ENCODE measurements at regions not wholly inside any gene's neighbourhood (a gene's known extent, or its start where the extent isn't known, plus 50 kb on each side); places are given as distances from the start of the nearest gene placed in this dataset.
"Not testable (repeated sequence)": the region's sequence is repeated elsewhere in the genome, so short reads cannot be mapped to it uniquely, and the experiment has no call there.

DNA sequence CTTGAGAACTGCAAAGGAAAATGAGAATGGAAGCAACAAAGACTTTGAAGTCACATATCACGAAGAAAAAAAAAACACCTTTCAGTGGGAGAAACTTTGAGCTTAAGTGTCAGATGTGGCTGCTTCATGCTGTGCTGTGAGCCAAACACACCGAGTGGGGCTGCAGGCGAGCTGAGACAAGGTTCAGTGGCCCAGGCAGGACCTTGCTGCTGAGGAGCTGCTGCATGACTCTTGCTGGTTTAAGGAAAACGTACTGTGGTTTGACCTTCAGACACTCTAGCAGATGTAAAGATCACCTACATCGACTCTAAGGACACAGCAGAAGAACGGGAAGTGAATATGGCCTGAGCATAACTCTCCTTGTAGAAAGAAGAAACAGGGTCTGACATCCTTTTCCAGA lies 118.1 kb upstream of the OR4E1 start:
- no peak for DNase-seq

GRCh38 chr14:21788687-21789086 lies 115.1 kb upstream of the OR4E1 start:
- DNase-seq = not testable (repeated sequence)

DNA sequence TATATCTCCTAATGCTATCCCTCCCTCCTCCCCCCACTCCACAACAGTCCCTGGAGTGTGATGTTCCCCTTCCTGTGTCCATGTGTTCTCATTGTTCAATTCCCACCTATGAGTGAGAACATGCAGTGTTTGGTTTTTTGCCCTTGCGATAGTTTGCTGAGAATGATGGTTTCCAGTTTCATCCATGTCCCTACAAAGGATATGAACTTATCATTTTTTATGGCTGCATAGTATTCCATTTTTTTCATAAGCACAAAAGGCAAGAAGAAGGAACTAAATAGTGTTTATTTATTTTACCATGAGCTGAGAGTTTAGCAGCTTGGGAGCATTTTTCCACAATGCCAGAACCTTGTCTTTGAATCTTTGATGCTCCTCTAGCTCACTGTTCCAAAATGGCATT lies 113.6 kb upstream of the OR4E1 start:
- DNase-seq = not testable (repeated sequence)

DNA sequence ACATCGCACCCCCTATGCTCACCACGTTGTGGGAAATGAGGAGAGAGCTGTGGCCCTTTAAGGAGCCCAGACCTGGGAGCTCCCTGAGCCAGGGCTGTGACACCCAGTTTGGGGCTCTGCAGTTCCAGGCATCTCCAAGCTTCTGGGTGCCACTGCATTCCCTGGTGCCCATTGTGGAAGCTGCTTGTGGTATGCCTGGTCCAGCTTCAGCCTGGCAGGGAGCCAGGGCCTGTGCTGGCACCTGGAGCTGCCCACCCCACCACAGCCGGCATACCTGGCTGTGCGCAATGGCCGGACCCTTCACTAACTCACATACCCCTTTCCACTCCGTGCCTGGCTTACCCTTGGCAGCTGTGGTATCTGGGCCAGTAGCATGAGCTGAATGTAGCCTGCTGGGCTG lies 107.9 kb upstream of the OR4E1 start:
- DNase-seq = no peak

DNA sequence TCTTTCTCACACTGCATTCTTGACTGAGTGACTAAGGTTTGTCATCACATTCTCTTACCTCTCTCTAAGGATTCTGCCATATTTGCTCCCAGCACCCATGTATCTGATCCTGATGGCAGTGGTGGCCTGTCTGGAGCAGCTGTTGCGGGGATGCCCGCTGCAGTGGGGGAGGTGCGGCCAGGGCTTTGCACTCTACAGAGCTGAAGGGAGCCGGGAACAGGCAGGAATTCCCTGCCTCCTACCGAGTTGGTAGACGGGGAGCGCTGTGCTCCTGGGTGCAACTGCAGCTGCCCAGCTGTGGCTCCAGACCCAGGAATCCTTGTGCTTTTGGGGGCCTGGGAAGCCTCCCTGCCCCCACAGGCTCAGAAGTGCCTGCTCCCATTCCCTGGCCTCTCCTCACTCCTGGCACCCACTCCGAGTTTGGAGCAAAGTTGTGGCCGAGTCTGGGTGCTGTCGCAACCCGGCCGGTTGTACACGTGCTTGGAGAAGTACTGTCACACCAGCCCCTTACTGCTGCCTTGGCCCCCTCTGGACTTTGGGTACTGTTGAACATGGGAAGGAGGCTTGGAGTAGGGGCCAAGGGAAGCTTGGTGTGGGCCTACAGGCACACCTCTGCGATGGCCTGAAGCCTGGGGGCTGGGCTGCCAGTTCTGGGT lies 106.9 kb upstream of the OR4E1 start:
- DNase-seq = no peak

GRCh38 chr14:21771671-21772070 lies 98.1 kb upstream of the OR4E1 start:
- DNase-seq = no peak

DNA sequence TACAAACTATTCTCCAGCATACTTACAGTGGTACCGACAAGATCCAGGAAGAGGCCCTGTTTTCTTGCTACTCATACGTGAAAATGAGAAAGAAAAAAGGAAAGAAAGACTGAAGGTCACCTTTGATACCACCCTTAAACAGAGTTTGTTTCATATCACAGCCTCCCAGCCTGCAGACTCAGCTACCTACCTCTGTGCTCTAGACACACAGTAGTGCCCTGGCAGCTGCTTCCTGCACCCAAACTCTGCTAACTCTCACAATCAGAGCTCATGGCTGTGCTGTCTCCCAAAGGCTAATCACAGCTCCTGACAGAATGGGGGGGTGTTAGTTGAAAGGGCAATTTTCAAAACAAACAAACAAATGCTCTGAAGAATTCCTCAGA lies 95.2 kb upstream of the OR4E1 start:
- no peak for DNase-seq

GRCh38 chr14:21768116-21768874 lies 94.7 kb upstream of the OR4E1 start:
- peak; percentile 39 to 78 for DNase-seq

- not testable (repeated sequence) for DNase-seq
Measured at GRCh38 chr14:21760360-21760759, 86.7 kb upstream of the OR4E1 start.

- no peak for DNase-seq
Measured at GRCh38 chr14:21749306-21749868, 75.8 kb upstream of the OR4E1 start.

- DNase-seq = peak; percentile 84 to 89
Measured at GRCh38 chr14:21748869-21749303, 75.3 kb upstream of the OR4E1 start.

GRCh38 chr14:21735639-21736307 lies 62.2 kb upstream of the OR4E1 start:
- DNase-seq = no peak

DNA sequence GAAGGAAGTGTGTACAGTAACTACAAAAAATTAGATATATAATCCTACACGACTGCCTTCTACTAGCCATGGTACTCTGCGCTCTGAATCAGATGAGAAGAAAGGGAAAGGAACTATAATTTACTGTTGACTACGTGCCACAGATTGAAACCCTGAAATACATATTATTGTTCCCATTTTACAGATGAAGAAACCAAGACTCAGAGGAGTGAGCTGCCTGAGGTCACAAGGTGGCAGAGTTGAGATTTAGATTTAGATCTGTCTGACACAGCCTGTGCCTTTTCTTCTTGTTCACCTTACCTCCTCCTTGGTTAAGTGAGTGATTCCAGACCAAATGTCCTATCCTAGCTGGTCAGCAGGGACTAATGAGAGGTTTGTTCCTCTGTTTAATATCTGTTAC lies 61.6 kb upstream of the OR4E1 start:
- DNase-seq = no peak

- peak; percentile 76 to 86 for DNase-seq
Measured at GRCh38 chr14:21734457-21735074, 60.9 kb upstream of the OR4E1 start.

GRCh38 chr14:21729703-21730233 lies 56.1 kb upstream of the OR4E1 start:
- DNase-seq = no peak

DNA sequence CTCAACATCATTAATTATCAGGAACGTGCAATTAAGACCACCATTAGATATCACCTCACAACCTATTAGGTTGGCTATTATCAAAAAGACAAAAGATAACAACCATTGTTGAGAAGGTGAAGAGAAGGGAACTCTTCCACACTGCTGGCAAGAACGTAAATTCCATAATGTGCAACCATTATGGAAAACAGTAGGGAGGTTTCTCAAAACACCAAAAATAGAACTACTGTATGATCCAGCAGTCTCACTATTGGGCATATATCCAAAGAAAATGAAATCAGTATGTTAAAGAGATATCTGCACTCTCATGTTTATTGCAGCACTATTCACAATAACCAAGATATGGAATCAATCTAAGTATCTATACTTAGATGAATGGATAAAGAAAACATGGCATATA lies 51.6 kb upstream of the OR4E1 start:
- DNase-seq = no peak

GRCh38 chr14:21724090-21724973 lies 50.7 kb upstream of the OR4E1 start:
- DNase-seq = no peak

DNA sequence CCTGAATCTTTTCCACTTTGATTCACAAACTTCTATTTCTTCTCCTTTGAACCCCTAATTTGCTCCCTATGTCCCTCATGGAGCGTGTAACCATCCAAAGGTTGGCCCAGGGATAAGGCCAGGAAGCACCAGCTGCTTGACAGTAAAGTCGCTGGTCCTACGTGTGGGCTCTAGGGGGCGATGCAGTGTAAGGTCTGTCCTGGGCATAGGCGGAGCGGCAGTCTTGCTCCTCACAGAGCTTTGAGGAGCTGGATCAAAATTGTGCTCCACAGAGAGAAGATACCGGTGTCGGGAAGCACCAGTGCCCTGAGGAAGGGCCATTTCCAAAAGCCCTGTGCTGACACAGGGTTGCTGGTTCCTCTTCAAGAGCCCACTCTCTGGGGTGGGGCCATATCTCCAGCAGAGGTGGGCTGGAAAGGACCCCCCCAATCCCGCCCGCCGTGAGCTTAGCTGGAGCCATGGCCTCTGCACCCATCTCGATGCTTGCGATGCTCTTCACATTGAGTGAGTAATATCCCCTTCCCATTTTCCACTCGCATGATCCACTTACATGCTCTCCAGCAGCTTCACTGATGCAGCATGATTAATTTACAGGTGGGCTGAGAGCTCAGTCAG lies 49.9 kb upstream of the OR4E1 start:
- peak; percentile 37 to 40 for DNase-seq
